DOHH2 (cell line): ENCODE measurements at regions not wholly inside any gene's neighbourhood (a gene's known extent, or its start where the extent isn't known, plus 50 kb on each side); places are given as distances from the start of the nearest gene placed in this dataset.
"Not testable (repeated sequence)": the region's sequence is repeated elsewhere in the genome, so short reads cannot be mapped to it uniquely, and the experiment has no call there.

Experiments
- H3F3A ChIP-seq: fragments of 200-600 bp; sonication (generic), shearing (Covaris generic); 2 replicates; pipeline ENCODE4 v1.6.0; 2016; ENCODE audit warnings: antibody characterized with exemption, mild to moderate bottlenecking; ENCODE audit not compliant: control insufficient read depth, insufficient read depth
- H3K27ac ChIP-seq: fragments of 200-600 bp; sonication (generic); 2 replicates; pipeline ENCODE4 v1.5.1; 2014; ENCODE audit warnings: low read depth, mild to moderate bottlenecking, low read length, moderate library complexity
- H3K27me3 ChIP-seq: fragments of 200-600 bp; sonication (generic); 2 replicates; pipeline ENCODE4 v1.6.1; 2014; ENCODE audit warnings: mild to moderate bottlenecking, low read length, mixed read lengths; ENCODE audit not compliant: control insufficient read depth
- H3K36me3 ChIP-seq: fragments of 200-600 bp; sonication (generic); 2 replicates; pipeline ENCODE4 v1.6.1; 2014; ENCODE audit warnings: mild to moderate bottlenecking, low read length, moderate library complexity, mixed read lengths; ENCODE audit not compliant: control insufficient read depth
- H3K4me1 ChIP-seq: fragments of 200-600 bp; sonication (generic); 2 replicates; pipeline ENCODE4 v1.6.1; 2014; ENCODE audit warnings: mild to moderate bottlenecking, low read length, mixed read lengths; ENCODE audit not compliant: control insufficient read depth
- H3K4me2 ChIP-seq: fragments of 200-600 bp; sonication (generic); 2 replicates; pipeline ENCODE4 v1.6.0; 2014; ENCODE audit warnings: mild to moderate bottlenecking, low read length, moderate library complexity
- H3K4me3 ChIP-seq: fragments of 200-600 bp; sonication (generic); 2 replicates; pipeline ENCODE4 v1.5.1; 2014; ENCODE audit warnings: mild to moderate bottlenecking, low read length, mixed read lengths
- H3K79me2 ChIP-seq: fragments of 200-600 bp; sonication (generic); 2 replicates; pipeline ENCODE4 v1.6.1; 2014; ENCODE audit warnings: mild to moderate bottlenecking, low read length, mixed read lengths; ENCODE audit not compliant: control insufficient read depth
- H3K9me2 ChIP-seq: fragments of 200-600 bp; sonication (generic); replicated peaks from 2 replicates; pipeline ENCODE4 v1.6.1; 2014; ENCODE audit warnings: mild to moderate bottlenecking, low read length, mixed read lengths; ENCODE audit not compliant: control insufficient read depth
- H3K9me3 ChIP-seq: fragments of 200-600 bp; sonication (generic); 2 replicates; pipeline ENCODE4 v1.6.1; 2014; ENCODE audit warnings: antibody characterized with exemption, low read length, mixed read lengths; ENCODE audit not compliant: control insufficient read depth, insufficient read depth
- H4K20me1 ChIP-seq: fragments of 200-600 bp; sonication (generic); 2 replicates; pipeline ENCODE4 v1.6.0; 2014; ENCODE audit warnings: low read depth, mild to moderate bottlenecking, antibody characterized with exemption, low read length, moderate library complexity; ENCODE audit not compliant: control insufficient read depth, insufficient read depth
- EZH2phosphoT487 ChIP-seq: fragments of 200-600 bp; sonication (generic); IDR thresholded peaks from 2 replicates; pipeline ENCODE4 v1.6.1; 2017; ENCODE audit warnings: borderline replicate concordance, mild to moderate bottlenecking, antibody characterized with exemption, low read length, moderate library complexity, mixed read lengths
- TF ChIP-seq, protein P1 (sequence below): fragments of 200-600 bp; sonication (generic); IDR thresholded peaks from one replicate; pipeline ENCODE4 v1.5.1; 2014; ENCODE audit warnings: antibody characterized with exemption, mild to moderate bottlenecking, low read depth, low read length; ENCODE audit not compliant: poor library complexity, severe bottlenecking

DNA sequence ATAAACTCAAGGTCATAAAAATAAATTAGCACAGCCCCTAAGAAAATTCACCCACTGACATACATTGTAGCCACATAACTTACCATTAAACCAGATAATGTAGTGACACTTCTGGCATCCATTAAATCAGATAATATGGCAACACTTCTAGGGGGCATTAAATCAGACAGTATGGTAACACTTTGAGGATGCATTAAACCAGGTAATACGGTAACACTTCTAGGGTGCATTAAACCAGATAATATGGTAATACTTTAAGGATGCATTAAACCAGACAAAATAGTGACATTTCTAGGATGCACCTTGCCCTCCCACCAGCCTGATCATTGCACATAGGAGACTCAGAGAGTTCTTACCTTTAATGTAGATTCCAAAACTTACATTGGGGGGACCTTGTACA, 1220.5 kb upstream of the TMEM132C start:
- no peaks in the 10 kb centered on the region for H4K20me1 ChIP-seq
- H3K79me2 ChIP-seq, result no peaks in the 10 kb centered on the region
- no peaks in the 10 kb centered on the region for H3K9me2 ChIP-seq
- H3K4me1 ChIP-seq, result peaks cover 7% of the 10 kb centered on the region
- no peaks in the 10 kb centered on the region for H3K36me3 ChIP-seq
- TF ChIP-seq, protein P1, sequence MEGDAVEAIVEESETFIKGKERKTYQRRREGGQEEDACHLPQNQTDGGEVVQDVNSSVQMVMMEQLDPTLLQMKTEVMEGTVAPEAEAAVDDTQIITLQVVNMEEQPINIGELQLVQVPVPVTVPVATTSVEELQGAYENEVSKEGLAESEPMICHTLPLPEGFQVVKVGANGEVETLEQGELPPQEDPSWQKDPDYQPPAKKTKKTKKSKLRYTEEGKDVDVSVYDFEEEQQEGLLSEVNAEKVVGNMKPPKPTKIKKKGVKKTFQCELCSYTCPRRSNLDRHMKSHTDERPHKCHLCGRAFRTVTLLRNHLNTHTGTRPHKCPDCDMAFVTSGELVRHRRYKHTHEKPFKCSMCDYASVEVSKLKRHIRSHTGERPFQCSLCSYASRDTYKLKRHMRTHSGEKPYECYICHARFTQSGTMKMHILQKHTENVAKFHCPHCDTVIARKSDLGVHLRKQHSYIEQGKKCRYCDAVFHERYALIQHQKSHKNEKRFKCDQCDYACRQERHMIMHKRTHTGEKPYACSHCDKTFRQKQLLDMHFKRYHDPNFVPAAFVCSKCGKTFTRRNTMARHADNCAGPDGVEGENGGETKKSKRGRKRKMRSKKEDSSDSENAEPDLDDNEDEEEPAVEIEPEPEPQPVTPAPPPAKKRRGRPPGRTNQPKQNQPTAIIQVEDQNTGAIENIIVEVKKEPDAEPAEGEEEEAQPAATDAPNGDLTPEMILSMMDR, result no peak
- TF ChIP-seq EZH2phosphoT487, result no peak
- H3K27ac ChIP-seq, result no peak overlapping the region
- no peak overlapping the region for H3K4me3 ChIP-seq
- no peaks in the 10 kb centered on the region for H3K27me3 ChIP-seq
- H3F3A ChIP-seq, result no peaks in the 10 kb centered on the region
- no peaks in the 10 kb centered on the region for H3K9me3 ChIP-seq
- H3K4me2 ChIP-seq, result no peak overlapping the region

DNA sequence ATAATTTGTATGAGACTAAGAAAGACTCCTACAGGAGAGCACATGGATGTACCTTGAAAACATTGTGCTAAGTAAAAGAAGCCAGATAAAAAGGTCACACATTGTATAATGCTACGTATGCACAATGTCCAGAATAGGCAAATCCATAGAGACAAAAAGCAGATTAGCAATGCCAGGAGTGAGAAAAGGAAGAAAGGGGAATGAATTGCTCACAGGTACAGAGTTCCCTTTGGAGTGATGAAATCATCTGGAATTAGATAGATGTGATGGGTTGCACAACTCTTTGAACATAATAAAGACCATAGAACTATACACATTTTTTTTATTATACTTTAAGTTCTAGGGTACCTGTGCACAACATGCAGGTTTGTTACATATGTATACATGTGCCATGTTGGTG, 1218.9 kb upstream of the TMEM132C start:
- Histone ChIP-seq H3K9me2 (no peaks in the 10 kb centered on the region), H4K20me1 (no peaks in the 10 kb centered on the region)

DNA sequence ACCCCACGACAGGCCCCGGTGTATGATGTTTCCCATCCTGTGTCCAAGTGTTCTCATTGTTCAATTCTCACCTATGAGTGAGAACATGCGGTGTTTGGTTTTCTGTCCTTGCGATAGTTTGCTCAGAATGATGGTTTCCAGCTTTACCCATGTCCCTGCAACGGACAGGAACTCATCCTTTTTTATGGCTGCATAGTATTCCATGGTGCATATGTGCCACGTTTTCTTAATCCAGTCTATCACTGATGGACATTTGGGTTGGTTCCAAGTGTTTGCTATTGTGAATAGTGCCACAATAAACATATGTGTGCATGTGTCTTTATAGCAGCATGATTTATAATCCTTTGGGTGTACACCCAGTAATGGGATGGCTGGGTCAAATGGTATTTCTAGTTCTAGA, 1218.4 kb upstream of the TMEM132C start:
- H3K4me2 ChIP-seq, H3F3A ChIP-seq, H3K9me2 ChIP-seq, H3K9me3 ChIP-seq, H4K20me1 ChIP-seq, H3K36me3 ChIP-seq, H3K27ac ChIP-seq, H3K79me2 ChIP-seq, H3K27me3 ChIP-seq, H3K4me1 ChIP-seq, H3K4me3 ChIP-seq: not testable (repeated sequence)

More for the DNA sequence above, 1218.9 kb upstream of the TMEM132C start:
- Histone ChIP-seq H3F3A (no peaks in the 10 kb centered on the region), H3K4me1 (no peaks in the 10 kb centered on the region), H3K36me3 (no peaks in the 10 kb centered on the region), H3K4me2 (no peak overlapping the region), H3K79me2 (no peaks in the 10 kb centered on the region), H3K27me3 (no peaks in the 10 kb centered on the region), H3K4me3 (no peak overlapping the region), H3K27ac (no peak overlapping the region), H3K9me3 (no peaks in the 10 kb centered on the region)
- TF ChIP-seq, protein P1, result no peak
- TF ChIP-seq EZH2phosphoT487, result no peak

DNA sequence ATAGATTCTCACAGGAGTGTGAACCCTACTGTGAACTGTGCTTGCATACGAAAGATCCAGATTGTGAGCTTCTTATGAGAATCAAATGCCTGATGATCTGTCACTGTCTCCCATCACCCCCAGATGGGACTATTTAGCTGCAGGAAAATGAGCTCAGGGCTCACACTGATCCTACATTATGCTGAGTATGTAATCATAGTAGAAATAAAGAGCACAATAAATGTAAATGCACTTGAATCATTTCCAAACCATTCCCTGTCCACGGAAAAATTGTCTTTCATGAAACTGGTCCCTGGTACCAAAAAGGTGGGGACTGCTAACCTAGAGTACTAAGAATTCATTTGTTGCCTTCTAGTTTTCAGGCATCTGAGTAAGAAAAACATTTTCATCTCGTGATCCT, 1215.8 kb upstream of the TMEM132C start:
- Histone ChIP-seq H3K9me2 (no peaks in the 10 kb centered on the region), H3K9me3 (no peaks in the 10 kb centered on the region), H3K79me2 (no peaks in the 10 kb centered on the region), H3K4me2 (no peak overlapping the region), H3K36me3 (no peaks in the 10 kb centered on the region), H3K4me3 (no peak overlapping the region), H4K20me1 (no peaks in the 10 kb centered on the region), H3K4me1 (no peaks in the 10 kb centered on the region), H3K27ac (no peak overlapping the region), H3F3A (no peaks in the 10 kb centered on the region), H3K27me3 (no peaks in the 10 kb centered on the region)
- no peak for TF ChIP-seq EZH2phosphoT487
- TF ChIP-seq, protein P1, result no peak
